AG04450 (cell line): ENCODE measurements at regions not wholly inside any gene's neighbourhood (a gene's known extent, or its start where the extent isn't known, plus 50 kb on each side); places are given as distances from the start of the nearest gene placed in this dataset.
A peak's percentile ranks its signal among the peaks of the same experiment; 100 is the strongest.

Experiments
- CTCF ChIA-PET: fragments of 300-600, 350-600 bp; formaldehyde crosslinking; extraction: SDS; loops from one replicate; lab custom pipeline; 2022; ENCODE audit warnings: antibody characterized with exemption, inconsistent platforms; lab: Charles Lee
- POLR2A ChIA-PET: fragments of 350-600 bp; formaldehyde crosslinking; extraction: SDS; loops from one replicate; lab custom pipeline; 2021; ENCODE audit warnings: antibody characterized with exemption, inconsistent platforms; lab: Yijun Ruan, JAX
- DNase-seq: peaks from one replicate; pipeline ENCODE4 v3.0.0-alpha.2; 2011; ENCODE audit warnings: low read depth, low spot score
- H3K27ac ChIP-seq: one replicate; pipeline ENCODE4 v1.5.1; 2012; ENCODE audit warnings: low read depth, low read length, control low read depth
- H3K27me3 ChIP-seq: one replicate; pipeline ENCODE4 v1.6.0; 2012; ENCODE audit warnings: low read length; ENCODE audit not compliant: control insufficient read depth, insufficient read depth
- H3K4me3 ChIP-seq: 2 replicates; pipeline ENCODE4 v1.5.1; 2011; ENCODE audit warnings: mild to moderate bottlenecking, low read depth, low read length, control low read depth
- H3K9me3 ChIP-seq: 2 replicates; pipeline ENCODE4 v1.5.1; 2012; ENCODE audit warnings: low read length; ENCODE audit not compliant: control insufficient read depth, insufficient read depth
- CTCF ChIP-seq: IDR thresholded peaks from 2 replicates; pipeline ENCODE4 v1.5.1; 2011; ENCODE audit warnings: low read depth, low read length, control low read depth, inconsistent platforms

GRCh38 chr22:47309946-47310345 lies 547.5 kb downstream of the TBC1D22A start:
- no peak for TF ChIP-seq CTCF
- Histone ChIP-seq H3K4me3 (no peak overlapping the region), H3K27ac (no peak overlapping the region), H3K9me3 (no peaks in the 10 kb centered on the region; the same call in 1 of the 2 replicates), H3K27me3 (no peaks in the 10 kb centered on the region)
- no peak for DNase-seq
- CTCF ChIA-PET = no interaction called here
- POLR2A ChIA-PET = no interaction called here

GRCh38 chr22:47309476-47309875 lies 547.0 kb downstream of the TBC1D22A start:
- Histone ChIP-seq H3K27ac (no peak overlapping the region), H3K27me3 (no peaks in the 10 kb centered on the region), H3K9me3 (no peaks in the 10 kb centered on the region; the same call in 1 of the 2 replicates), H3K4me3 (no peak overlapping the region)
- POLR2A ChIA-PET = no interaction called here
- no peak for TF ChIP-seq CTCF
- CTCF ChIA-PET = no interaction called here
- no peak for DNase-seq

- DNase-seq = no peak
- Histone ChIP-seq H3K27me3 (no peaks in the 10 kb centered on the region), H3K27ac (no peak overlapping the region), H3K4me3 (no peak overlapping the region), H3K9me3 (no peaks in the 10 kb centered on the region; the same call in 1 of the 2 replicates)
- POLR2A ChIA-PET = no interaction called here
- CTCF ChIA-PET = no interaction called here
- no peak for TF ChIP-seq CTCF
Observed at GRCh38 chr22:47308886-47309285, 546.4 kb downstream of the TBC1D22A start.

GRCh38 chr22:47307822-47308221 lies 545.4 kb downstream of the TBC1D22A start:
- H3K27me3 ChIP-seq = no peaks in the 10 kb centered on the region
- ChIA-PET POLR2A (interaction anchor here (0.6 to 1.6 kb wide), 4 partner anchors 10 to 576 kb away, joined by 3 to 8 read pairs (median 6); no protein-coding TSS in a partner anchor), CTCF (interaction anchor here (0.6 to 1.0 kb wide), 3 partner anchors 11 to 505 kb away, joined by 3 read pairs; no protein-coding TSS in a partner anchor)
- H3K9me3 ChIP-seq = no peaks in the 10 kb centered on the region; the same call in 1 of the 2 replicates
- no peak overlapping the region for H3K4me3 ChIP-seq
- TF ChIP-seq CTCF = no peak
- peak; percentile 20 for DNase-seq
- H3K27ac ChIP-seq = no peak overlapping the region

- H3K4me3 ChIP-seq = no peak overlapping the region
- H3K9me3 ChIP-seq = no peaks in the 10 kb centered on the region; the same call in 1 of the 2 replicates
- CTCF ChIA-PET = interaction anchor here (0.6 to 1.0 kb wide), 2 partner anchors 11 to 13 kb away, joined by 3 read pairs; no protein-coding TSS in a partner anchor
- no peak overlapping the region for H3K27ac ChIP-seq
- POLR2A ChIA-PET = interaction anchor here (0.6 to 1.6 kb wide), 4 partner anchors 9 to 576 kb away, joined by 3 to 8 read pairs (median 6); no protein-coding TSS in a partner anchor
- peak; percentile 13 for DNase-seq
- H3K27me3 ChIP-seq = no peaks in the 10 kb centered on the region
- TF ChIP-seq CTCF = no peak
Observed at GRCh38 chr22:47307326-47307725, 544.9 kb downstream of the TBC1D22A start.
